GM18858 (cell line): ENCODE measurements at regions not wholly inside any gene's neighbourhood (a gene's known extent, or its start where the extent isn't known, plus 50 kb on each side); places are given as distances from the start of the nearest gene placed in this dataset.
"Not testable (repeated sequence)": the region's sequence is repeated elsewhere in the genome, so short reads cannot be mapped to it uniquely, and the experiment has no call there.

Experiments used
- ATAC-seq: cut with Tn5 transposase; IDR thresholded peaks from one replicate; pipeline ENCODE4 v1.9.1; 2021; ENCODE audit not compliant: unreplicated experiment

DNA sequence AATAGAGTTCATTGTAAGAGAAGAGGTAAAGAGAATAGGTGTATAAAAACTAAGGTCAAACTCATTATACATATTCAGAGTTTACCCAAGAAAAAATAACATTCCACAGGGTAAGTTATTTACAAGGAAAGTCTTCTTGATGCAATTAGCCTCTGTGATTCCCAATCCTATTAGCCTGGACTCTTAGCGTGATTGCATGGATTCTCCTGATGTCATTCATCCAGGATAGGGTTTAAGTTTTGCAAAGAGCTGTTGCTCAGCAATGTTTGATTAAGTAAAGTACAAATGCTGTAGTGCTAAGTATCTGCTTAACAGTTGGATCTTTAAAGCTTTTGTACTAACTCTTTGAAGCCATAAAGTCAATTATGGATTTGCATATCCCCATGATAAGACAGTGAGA, 767.8 kb upstream of the LUZP2 start:
- ATAC-seq = no peak

DNA sequence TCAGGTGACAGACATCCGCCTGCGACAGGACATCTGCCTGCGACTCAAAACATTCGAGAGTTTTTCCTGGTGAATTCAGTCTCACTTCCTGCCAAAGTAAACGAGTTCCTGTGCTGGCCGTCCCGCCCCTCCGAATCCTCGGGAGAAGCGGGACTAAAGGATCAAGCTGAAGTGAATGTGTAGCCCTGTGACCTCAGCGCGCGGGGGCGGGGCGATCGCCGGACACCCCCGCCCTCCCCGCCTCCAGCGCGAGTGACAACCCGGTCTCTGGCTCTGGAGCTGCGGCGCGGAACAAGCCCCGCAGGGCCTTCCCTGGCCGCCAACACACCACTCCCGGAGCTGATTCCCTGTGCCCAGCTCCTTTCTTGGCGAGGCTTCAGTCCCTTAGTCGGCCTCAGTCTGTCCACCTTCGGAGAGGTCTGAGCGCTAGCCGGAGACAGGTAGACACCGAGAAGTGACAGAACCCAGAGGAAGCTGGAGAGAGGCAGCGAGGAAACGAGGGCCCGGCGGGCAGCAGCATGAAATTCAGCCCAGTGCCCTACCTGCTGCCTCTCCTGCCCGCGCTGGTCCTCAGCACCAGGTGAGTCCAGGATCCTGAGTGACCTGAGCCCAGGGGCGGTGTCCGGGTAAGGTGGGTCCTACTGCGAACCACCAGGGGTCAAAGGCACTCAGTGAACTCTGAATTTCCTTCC, 766.4 kb upstream of the LUZP2 start:
- ATAC-seq = no peak

DNA sequence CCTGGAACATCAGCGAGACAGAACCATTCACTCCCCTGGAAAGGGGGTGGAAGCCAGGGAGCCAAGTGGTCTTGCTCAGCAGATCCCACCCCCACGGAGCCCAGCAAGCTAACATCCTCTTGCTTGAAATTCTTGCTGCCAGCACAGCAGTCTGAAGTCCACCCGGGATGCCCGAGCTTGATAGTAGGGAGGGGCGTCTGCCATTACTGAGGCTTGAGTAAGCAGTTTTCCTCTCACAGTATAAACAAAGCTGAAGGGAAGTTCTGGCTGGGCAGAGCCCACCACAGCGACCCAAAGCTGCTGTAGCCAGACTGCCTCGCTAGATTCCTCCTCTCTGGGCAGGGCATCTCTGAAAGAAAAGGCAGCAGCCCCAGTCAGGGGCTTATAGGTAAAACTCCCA, 764.8 kb upstream of the LUZP2 start:
- no peak for ATAC-seq

DNA sequence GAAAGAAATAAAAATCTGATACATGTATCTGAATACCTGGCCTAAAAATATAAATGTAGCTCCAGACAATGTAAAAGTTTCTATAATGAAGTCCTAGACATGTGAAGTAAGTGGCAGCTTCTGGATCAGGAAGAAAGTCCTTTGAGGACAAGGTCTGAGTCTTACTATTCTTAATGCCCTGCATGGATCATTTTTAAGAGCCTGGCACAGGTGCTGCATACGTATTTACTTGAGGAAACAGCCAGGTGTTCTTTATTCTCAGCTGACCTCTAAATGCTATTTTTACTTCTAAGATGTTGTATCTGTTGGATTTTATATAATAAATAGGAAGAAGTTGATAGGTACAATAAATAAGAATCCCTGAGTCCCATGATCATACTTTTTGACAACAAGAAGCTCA, 750.0 kb upstream of the LUZP2 start:
- ATAC-seq = no peak

DNA sequence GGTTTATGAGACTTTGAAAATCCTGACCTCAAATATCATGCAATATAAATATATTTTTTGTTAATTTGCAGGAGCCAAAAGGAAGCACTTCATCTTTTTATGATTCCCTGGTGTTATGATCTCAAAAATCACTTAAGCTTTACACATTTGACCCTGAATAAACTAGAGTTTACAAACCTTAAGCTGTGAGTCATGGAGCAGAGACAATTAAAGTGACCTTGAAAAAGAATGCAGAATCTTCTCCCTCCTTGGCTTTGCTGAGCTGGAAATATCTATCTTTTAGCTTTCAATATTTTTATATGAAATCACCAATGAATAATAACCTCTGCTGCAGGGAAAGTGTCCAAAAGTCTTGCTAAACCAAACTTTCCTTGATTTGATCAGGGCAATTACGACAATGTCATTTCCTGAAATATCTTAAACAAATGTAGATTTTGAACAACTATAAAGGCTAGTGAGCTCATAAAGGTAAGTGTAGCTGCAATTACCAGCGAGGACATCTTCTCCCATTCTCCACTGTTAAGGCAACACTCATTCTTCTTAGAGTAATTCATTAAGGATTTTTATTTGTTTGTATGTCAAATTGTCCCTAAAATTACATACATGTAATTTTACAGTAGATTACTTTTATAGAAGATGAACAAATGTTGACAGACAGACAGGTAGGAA, 747.0 kb upstream of the LUZP2 start:
- ATAC-seq = no peak

DNA sequence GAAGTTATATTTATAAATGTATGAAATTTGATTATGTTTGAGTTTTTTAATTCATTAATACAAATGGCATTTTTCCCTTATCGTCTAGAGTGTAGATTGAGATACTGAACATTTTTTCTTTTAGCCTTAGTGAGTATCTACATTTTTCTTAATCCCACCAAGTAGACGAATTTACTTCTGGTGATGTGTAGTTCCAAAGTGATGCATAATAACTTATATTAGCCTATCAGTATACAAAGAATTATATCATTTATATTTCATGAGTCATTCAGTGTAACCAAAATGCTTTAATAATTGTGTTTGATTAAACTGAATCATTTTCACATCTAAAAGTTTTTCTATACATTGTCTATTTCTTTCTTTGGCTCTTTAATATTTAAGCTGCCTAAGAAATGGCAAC, 745.6 kb upstream of the LUZP2 start:
- no peak for ATAC-seq

DNA sequence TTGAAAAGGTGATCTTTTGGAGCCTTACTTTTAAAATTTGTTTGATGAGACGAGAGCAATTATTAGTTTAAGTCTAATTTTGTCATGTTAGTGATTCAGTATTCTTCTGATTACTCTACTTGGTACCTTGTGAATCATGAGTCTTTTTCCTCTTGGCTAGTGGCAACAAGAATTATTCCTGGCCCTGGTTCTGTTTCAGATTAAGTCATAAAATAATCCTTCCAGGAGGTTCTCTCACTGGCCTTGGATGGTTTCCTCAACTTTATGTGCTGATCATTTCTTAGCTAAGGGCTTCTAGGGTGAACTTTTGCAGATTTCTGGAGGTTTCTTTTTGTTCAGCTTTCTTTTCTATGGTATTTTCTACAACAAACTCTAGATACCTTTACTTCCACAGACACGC, 741.8 kb upstream of the LUZP2 start:
- ATAC-seq = no peak

DNA sequence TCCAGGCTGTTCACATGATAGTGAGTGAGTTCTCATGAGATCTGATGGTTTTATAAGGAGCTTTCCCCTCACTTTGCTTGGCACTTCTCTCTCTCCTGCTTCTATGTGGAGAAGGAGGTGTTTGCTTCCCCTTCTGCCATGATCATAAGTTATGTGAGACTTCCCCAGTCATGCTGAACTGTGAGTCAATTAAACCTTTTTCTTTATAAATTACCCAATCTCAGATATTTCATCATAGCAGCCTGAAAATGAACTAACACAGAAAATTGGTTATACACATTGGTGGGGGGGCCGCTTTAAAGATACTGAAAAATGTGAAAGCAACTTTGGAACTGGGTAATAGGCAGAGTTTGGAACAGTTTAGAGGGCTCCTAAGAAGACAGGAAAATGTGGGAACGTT, 741.1 kb upstream of the LUZP2 start:
- ATAC-seq = no peak

DNA sequence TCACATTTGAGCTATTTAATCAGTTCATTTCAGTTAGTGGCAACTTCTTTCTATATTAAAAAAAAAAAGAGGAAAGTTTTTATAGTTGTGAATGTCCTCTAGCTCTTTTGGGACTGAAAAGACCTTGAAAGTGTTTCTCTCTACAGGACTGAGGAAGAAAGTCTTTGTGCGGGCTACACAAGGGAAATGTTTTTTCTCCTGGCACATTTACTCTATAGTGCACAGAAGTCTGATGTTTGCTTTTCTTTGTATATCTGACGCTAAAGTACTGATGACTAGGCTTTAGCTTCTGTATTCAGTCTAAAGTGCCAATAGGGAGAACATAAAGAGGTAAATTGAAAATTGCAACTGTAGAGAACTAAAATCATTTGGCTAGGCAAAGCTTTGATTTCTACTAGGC, 737.4 kb upstream of the LUZP2 start:
- ATAC-seq = no peak

DNA sequence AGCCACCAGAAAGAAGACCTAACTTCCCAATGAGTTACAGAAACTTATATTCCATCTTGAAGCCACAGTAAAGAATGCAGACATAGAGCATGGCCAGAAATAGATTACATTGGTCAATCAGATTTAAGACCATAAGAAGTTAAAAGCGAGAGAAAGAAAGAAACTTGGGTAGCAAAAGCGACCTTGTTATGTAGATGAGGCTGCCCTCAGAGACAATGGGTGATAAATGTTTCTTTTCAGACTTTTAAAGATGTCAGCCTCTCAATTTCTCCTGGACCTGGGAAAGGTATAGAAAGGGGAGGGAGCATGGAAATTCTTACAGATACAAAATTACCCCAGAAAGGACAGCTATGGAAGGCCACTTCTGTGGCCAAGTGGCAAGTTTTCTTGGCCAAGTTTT, 732.6 kb upstream of the LUZP2 start:
- ATAC-seq = no peak

DNA sequence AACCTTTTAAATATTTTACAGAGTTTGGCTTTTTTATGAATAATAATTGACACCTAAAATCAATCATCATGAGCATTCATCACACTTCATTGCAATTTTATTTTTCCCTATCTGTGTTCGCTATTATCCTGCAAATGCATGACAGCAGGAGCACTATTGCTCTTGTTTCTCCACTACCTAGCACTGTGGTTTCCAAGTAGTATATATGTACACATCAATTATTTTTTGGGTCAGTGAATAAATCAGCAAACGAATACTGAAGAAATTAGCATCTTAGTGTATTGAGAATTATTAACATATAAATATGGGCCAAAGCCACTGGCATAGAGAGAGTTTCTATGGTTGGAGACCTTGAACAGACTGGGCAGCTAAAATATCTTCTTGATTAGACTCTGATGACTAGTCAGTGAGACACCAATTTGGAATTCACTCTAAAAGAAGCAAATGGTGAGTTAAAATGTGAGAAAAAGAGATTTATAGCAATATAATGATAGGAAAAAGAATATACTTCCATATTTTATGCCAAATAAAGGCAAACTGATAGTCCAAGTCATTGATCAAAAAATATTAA, 731.1 kb upstream of the LUZP2 start:
- ATAC-seq = no peak

DNA sequence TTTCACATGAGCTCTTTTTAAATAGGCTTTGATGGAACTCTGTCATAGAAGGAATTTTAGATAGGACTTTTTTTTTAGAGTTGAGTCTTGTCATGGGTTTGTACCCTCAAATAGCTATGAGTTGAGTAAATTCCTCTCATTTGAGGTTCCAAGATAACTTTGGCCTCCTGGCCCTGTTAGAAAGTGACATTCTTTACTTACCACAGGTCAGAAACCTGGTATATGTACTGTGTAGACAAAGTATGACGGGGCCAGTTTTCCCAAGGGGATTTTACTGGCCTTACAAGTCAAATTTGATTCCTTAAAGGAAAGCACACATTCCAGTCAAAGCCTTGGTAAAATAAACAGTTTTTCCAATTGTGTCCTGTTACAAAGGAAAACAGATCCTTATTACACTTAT, 729.3 kb upstream of the LUZP2 start:
- no peak for ATAC-seq

DNA sequence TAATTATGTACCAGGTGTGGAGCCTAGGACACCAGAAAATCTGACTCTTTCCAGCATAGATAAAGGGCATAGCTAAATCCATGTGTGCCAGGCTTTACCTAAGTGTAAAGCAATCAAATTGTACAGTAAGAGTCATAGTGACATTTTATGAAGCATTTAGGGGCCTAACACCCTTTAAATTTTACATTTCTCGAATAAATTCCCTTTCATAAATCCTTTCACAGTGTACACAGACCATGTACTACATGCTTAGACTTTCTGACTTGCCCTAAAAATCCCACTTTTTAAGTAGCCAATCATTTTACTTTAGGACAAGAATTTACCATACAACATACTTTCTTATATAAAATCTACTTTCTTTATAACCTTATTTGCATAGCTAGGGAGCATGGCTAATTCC, 727.6 kb upstream of the LUZP2 start:
- no peak for ATAC-seq

DNA sequence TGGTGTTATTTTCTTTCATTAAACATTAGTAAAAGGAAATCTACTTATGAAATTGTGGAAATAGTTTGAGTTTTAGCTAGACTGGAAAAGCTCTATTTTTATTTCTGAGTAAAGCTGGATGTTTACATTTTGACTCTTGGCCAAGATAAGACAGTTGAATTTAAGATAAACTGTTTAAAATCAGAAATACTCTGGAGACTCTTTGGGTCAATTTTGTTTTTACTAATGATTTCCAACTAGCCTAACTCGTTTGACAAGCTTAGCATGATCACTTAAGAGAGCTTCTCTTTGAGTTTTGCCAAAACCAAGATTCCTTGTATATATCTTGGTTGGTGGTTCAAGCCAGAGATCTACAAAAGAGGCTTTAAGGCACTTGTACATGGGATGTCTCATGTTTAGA, 724.8 kb upstream of the LUZP2 start:
- no peak for ATAC-seq

DNA sequence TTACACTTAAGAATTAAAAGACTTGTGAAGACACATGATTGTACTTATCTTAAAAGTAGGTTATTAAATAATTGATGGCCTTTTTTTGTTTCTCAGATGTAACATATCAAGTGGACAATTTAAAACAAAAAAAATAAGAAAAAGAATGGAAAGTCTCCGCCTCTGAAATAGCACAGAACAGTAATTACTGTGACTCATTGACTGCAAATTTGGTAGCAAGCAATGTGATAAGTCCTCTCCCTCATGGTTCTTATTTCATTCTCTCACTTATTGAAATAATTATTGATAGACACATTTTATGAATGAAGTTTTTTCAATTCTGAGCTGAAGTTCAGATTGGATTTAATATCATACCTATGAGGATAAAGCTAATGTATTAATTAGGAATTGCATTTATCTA, 717.9 kb upstream of the LUZP2 start:
- ATAC-seq = no peak

DNA sequence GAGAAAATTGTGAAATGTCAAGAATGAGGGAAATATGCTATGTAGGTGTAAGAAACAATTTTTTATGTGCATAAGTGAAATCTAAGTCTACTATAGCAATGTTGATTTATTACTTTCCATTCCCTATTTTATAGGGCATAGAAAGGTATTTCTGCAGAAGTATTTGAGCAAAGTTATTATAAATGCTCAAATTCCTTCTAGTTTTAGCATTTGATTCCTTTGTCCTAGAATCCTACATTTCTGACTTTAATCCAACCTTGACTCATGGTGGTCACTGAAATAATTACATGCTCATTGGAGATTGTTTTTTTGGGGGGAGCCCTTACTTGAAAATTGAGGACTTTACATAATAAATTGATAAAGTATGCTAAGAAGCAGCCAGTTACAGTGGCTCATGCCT, 716.6 kb upstream of the LUZP2 start:
- ATAC-seq = no peak

DNA sequence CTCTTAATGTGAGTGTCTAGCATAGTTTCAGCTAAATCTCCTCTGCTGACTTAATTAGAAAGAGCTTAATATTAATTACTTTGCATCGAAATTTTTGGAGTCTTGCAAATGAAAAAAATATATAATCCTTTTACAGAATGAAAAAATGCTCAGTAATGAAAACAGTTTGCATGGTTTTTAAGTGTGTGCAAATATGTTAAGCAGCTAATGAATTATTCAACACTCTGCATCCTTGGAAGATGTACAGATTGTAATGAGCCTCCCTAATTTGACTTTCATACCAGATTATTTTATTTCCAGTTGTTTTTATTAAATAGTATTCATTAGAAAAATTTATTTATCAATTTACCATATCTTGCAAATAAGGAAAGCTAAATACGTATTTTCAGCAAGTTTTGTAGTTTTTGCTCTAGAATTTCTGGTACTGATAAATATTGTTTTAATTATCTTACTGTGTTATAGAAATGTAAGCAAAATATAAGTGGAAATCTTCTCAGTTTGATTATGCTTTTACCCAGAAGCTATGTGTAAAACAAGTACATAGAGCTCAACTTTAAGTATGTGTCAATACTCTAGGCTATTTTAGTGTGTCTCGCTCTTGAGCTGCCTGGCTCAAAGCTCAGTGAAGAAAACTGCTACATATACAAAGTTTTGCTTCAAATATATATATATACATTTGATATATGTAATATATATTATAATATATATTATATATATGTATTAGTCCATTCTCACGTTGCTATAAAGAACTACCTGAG, 714.9 kb upstream of the LUZP2 start:
- no peak for ATAC-seq

DNA sequence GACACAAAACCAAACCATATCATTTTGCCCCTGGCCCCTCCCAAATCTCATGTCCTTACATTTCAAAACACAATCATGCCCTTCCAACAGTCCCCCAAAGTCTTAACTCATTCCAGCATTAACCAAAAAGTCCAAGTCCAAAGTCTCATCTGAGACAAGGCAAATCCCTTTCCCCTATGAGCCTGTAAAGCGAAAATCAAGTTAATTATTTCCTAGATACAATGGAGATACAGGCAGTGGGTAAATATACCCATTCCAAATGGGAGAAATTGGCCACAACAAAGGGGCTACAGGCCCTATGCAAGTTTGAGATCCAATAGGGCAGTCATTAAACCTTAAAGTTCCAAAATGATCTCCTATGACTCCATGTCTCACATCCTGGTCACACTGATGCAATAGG, 709.9 kb upstream of the LUZP2 start:
- not testable (repeated sequence) for ATAC-seq

DNA sequence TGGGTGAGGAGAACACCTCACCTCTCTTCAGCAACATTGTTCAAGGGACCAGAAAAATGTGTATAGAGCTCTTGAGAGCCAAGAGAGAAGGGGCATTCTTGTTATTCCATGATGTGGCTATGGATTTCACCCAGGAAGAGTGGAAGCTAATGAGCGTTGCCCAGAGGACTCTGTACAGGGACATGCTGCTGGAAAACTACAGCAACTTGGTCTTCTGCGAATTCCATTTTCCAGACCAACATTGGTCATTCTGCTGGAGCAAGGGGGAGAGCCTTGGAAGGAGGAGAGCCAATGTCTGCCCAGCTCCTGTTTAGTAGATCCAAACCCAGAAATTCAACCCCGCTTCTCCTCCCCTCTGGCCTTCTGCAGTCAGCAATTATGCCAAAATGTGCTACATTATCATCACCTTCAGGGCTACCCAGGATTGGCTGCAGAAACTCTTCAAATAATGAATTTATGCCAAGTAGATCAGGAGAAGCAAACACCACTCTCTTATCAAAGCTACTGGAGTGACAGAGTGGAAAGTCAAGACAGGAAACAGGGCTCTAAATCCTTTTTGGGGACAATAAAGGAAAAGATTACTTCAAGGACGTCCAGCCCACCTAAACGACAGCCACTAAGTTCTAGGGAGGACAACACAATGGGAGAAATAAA, 707.5 kb upstream of the LUZP2 start:
- no peak for ATAC-seq

DNA sequence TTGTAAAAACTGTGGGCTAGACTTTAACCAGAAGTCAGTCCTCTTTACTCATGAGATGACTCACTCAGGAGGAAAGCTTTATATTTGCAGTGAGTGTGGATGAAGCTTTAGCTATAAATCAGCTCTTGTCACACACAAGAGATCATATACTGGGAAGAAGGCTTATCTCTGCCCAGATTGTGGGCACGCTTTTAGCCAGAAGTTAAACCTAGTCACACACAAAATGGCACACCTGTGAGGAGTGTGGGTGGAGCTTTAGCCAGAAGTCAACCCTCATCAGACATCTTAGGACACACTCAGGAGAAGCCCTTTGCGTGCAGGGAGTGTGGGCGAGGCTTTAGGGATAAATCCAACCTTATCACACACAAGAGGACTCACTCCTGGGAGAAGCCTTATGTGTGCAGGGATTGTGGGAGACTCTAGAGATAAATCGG, 706.9 kb upstream of the LUZP2 start:
- ATAC-seq = no peak

DNA sequence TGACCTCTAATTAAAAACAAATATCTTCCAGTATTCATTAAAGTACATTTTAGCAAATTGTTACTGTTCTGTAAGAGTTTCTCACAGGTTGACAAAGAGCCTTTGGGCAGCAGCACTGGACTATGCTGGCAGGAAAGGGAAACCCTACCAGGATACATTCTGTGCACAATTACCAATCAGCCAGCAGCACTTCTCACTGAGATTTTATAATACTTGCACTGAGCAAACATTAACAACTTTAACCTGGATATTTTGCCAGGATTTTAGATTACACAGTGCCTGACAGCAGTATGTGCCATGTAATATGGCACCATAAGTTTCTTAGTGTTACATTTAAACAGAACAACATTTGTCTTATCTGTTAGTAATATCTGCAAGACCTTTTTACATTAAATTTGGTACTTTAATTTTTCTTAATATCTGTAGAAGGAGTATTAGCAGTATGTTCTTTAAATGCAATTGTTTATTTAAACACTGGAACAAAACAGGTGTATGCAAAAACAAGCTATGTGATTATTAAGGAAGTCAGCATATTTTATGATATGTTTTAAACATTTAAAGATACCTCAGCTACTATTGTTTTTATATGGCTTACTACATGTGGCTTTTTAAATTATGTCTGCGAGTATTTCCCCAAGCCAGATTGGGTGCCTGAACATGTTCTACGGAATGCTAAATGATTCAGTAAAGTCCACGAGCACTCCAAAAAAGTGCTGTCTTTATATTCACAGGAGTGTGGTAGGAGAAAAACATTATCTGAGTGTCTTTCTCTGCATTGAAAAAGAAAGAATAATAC, 699.0 kb upstream of the LUZP2 start:
- no peak for ATAC-seq
